OCI-LY3 (cell line): ENCODE measurements at regions not wholly inside any gene's neighbourhood (a gene's known extent, or its start where the extent isn't known, plus 50 kb on each side); places are given as distances from the start of the nearest gene placed in this dataset.

Experiments used
- EZH2phosphoT487 ChIP-seq: fragments of 200-600 bp; shearing (Covaris generic); IDR thresholded peaks from 2 replicates; pipeline ENCODE4 v1.6.1; 2018; ENCODE audit warnings: antibody characterized with exemption, mixed run types, low read depth
- TF ChIP-seq, protein P1 (sequence below): fragments of 200-600, 300-600 bp; sonication (generic); IDR thresholded peaks from 2 replicates; pipeline ENCODE4 v1.5.1; 2014; ENCODE audit warnings: antibody characterized with exemption, low read length, low read depth

DNA sequence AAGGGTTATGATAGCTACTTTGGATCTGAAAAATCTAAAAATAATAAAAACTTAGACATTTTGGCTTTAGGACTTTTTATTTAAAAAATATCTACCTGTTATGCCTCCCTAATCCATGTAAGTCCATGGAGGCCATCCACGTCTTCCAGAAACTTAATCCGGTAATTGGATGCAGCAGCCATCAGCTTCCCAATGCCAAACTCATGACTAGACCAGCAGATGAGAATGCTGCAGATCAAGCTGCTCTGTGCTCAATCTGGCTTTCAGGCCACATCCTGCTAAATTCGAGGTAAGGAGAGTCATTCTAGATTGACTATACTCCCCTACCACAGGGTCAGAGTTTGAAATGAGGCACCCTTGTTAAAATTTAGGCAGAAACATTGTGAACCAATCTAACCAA is 168.5 kb upstream of the TCERG1L start:
- TF ChIP-seq, protein P1, sequence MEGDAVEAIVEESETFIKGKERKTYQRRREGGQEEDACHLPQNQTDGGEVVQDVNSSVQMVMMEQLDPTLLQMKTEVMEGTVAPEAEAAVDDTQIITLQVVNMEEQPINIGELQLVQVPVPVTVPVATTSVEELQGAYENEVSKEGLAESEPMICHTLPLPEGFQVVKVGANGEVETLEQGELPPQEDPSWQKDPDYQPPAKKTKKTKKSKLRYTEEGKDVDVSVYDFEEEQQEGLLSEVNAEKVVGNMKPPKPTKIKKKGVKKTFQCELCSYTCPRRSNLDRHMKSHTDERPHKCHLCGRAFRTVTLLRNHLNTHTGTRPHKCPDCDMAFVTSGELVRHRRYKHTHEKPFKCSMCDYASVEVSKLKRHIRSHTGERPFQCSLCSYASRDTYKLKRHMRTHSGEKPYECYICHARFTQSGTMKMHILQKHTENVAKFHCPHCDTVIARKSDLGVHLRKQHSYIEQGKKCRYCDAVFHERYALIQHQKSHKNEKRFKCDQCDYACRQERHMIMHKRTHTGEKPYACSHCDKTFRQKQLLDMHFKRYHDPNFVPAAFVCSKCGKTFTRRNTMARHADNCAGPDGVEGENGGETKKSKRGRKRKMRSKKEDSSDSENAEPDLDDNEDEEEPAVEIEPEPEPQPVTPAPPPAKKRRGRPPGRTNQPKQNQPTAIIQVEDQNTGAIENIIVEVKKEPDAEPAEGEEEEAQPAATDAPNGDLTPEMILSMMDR, result no peak
- TF ChIP-seq EZH2phosphoT487, result no peak
